HG03432 (cell line): ENCODE measurements at regions not wholly inside any gene's neighbourhood (a gene's known extent, or its start where the extent isn't known, plus 50 kb on each side); places are given as distances from the start of the nearest gene placed in this dataset.

Experiments used
- ATAC-seq: cut with Tn5 transposase; IDR thresholded peaks from one replicate; pipeline ENCODE4 v1.9.1; 2021; ENCODE audit warnings: mild to moderate bottlenecking, moderate library complexity; ENCODE audit not compliant: unreplicated experiment

GRCh38 chr1:24992124-24992760 is 62.2 kb upstream of the RUNX3 start:
- no peak for ATAC-seq

- no peak for ATAC-seq
Measured at GRCh38 chr1:24991697-24992096, 61.6 kb upstream of the RUNX3 start.

GRCh38 chr1:24990779-24991641 is 60.9 kb upstream of the RUNX3 start:
- no peak for ATAC-seq

GRCh38 chr1:24990136-24990535 is 60.1 kb upstream of the RUNX3 start:
- no peak for ATAC-seq

- no peak for ATAC-seq
Measured at GRCh38 chr1:24989082-24989481, 59.0 kb upstream of the RUNX3 start.

GRCh38 chr1:24988558-24988912 is 58.5 kb upstream of the RUNX3 start:
- no peak for ATAC-seq

GRCh38 chr1:24987875-24988557 is 57.9 kb upstream of the RUNX3 start:
- ATAC-seq = no peak

GRCh38 chr1:24987424-24987823 is 57.3 kb upstream of the RUNX3 start:
- no peak for ATAC-seq

GRCh38 chr1:24986372-24986965 is 56.4 kb upstream of the RUNX3 start:
- ATAC-seq = no peak

- no peak for ATAC-seq
Measured at GRCh38 chr1:24985737-24986136, 55.7 kb upstream of the RUNX3 start.

- ATAC-seq = no peak
Measured at GRCh38 chr1:24984800-24985522, 54.9 kb upstream of the RUNX3 start.

GRCh38 chr1:24984300-24984699 is 54.2 kb upstream of the RUNX3 start:
- no peak for ATAC-seq

- no peak for ATAC-seq
Measured at GRCh38 chr1:24983006-24983680, 53.1 kb upstream of the RUNX3 start.

GRCh38 chr1:24981631-24982005 is 51.5 kb upstream of the RUNX3 start:
- no peak for ATAC-seq

GRCh38 chr1:24980836-24981630 is 51.0 kb upstream of the RUNX3 start:
- no peak for ATAC-seq
